ENCODE measurements at regions not wholly inside any gene's neighbourhood (a gene's known extent, or its start where the extent isn't known, plus 50 kb on each side); places are given as distances from the start of the nearest gene placed in this dataset.

GRCh38 chr2:104658904-104659591 lies 194.9 kb upstream of the POU3F3 start:
- Histone ChIP-seq H3K27me3 (peaks cover 0 to 12% (median 10%) of the 10 kb centered on the region in 3 donors), H3K36me3 (no peaks in the 10 kb centered on the region), H3K27ac (no peak overlapping the region), H3K4me1 (no peaks in the 10 kb centered on the region), H3K4me3 (no peak overlapping the region), H3K9me3 (no peaks in the 10 kb centered on the region)
- DNase-seq: no peak
- 32 to 60% methylated on average over 53 of the region's 53 CpGs for WGBS, 2 donors
- TF ChIP-seq, protein P1, sequence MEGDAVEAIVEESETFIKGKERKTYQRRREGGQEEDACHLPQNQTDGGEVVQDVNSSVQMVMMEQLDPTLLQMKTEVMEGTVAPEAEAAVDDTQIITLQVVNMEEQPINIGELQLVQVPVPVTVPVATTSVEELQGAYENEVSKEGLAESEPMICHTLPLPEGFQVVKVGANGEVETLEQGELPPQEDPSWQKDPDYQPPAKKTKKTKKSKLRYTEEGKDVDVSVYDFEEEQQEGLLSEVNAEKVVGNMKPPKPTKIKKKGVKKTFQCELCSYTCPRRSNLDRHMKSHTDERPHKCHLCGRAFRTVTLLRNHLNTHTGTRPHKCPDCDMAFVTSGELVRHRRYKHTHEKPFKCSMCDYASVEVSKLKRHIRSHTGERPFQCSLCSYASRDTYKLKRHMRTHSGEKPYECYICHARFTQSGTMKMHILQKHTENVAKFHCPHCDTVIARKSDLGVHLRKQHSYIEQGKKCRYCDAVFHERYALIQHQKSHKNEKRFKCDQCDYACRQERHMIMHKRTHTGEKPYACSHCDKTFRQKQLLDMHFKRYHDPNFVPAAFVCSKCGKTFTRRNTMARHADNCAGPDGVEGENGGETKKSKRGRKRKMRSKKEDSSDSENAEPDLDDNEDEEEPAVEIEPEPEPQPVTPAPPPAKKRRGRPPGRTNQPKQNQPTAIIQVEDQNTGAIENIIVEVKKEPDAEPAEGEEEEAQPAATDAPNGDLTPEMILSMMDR (IDR thresholded peaks at IDR 0.05): no peak
- no peak for TF ChIP-seq POLR2AphosphoS5 (IDR thresholded peaks at IDR 0.05)
- intact Hi-C loops (cut with DNase I): no loop called here

DNA sequence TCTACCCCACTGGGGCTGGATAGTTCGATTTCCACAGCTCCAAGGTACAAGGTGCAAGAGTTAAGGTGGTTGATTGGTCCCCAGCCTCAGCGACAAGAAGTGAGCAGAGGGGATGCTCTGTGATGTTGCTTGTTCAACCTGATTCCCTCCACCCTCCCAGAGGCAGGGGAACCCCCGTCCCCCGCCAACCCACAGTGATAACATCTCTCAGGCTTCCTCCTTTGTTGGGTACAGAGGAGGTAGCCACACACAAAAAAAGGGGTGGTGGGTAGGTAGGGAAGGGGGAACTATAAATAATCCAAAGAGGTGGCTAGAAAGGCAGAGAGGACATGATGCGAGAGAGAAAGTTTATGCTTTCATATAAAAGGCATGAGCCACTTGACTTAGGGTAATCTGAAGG lies 192.9 kb upstream of the POU3F3 start:
- TF ChIP-seq POLR2AphosphoS5 (IDR thresholded peaks at IDR 0.05) (no peak), EP300 (IDR thresholded peaks at IDR 0.05) (no peak), POLR2A (IDR thresholded peaks at IDR 0.05) (no peak)
- TF ChIP-seq, protein P1 (IDR thresholded peaks at IDR 0.05): no peak
- H3K27ac ChIP-seq: no peak overlapping the region
- intact Hi-C loops (cut with DNase I): no loop called here
- H3K27me3 ChIP-seq: peaks cover 0 to 12% (median 10%) of the 10 kb centered on the region in 3 donors
- DNase-seq: no peak
- H3K36me3 ChIP-seq: no peaks in the 10 kb centered on the region
- WGBS, 2 donors: 48 to 73% methylated on average over 5 of the region's 5 CpGs
- no peak overlapping the region for H3K4me3 ChIP-seq
- H3K9me3 ChIP-seq: no peaks in the 10 kb centered on the region
- H3K4me1 ChIP-seq: no peaks in the 10 kb centered on the region

GRCh38 chr2:104664672-104665071 lies 189.2 kb upstream of the POU3F3 start:
- Histone ChIP-seq H3K9me3 (no peaks in the 10 kb centered on the region), H3K4me3 (no peak overlapping the region), H3K36me3 (no peaks in the 10 kb centered on the region), H3K27me3 (no peaks in the 10 kb centered on the region), H3K4me1 (no peaks in the 10 kb centered on the region), H3K27ac (no peak overlapping the region)
- intact Hi-C loops (cut with DNase I): no loop called here
- DNase-seq: no peak
- WGBS, 2 donors: 93% methylated on average over 3 of the region's 3 CpGs
- TF ChIP-seq POLR2A (IDR thresholded peaks at IDR 0.05) (no peak), POLR2AphosphoS5 (IDR thresholded peaks at IDR 0.05) (no peak), EP300 (IDR thresholded peaks at IDR 0.05) (no peak)
- TF ChIP-seq, protein P1 (IDR thresholded peaks at IDR 0.05): no peak

DNA sequence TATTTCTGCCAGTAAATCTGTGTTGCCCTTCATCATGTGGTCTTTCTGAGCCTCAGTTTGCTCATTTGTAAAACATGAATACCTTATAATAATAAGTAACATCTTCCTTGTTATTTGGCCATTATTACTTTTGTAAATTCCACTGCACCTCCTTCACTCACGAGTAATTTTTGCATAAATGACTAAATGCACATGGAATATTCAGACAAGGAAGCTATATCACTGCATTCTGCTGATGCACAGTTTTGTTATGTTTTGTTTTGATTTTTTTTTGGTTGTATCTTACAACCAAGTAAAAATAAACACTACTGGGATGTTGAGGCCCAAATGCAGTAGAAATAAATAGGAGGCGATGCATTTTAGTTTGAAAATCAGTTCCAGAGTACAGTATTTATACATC lies 185.3 kb upstream of the POU3F3 start:
- no peak for TF ChIP-seq POLR2A (IDR thresholded peaks at IDR 0.05)
- no peak for TF ChIP-seq EP300 (IDR thresholded peaks at IDR 0.05)
- TF ChIP-seq, protein P1 (IDR thresholded peaks at IDR 0.05): no peak
- TF ChIP-seq POLR2AphosphoS5 (IDR thresholded peaks at IDR 0.05): no peak
- H3K4me1 ChIP-seq: no peaks in the 10 kb centered on the region
- DNase-seq: no peak
- intact Hi-C loops (cut with DNase I): no loop called here
- peaks cover 0 to 3% (median 0%) of the 10 kb centered on the region in 3 donors for H3K27me3 ChIP-seq
- WGBS, 2 donors: 79 to 87% methylated on average over 2 of the region's 2 CpGs
- no peaks in the 10 kb centered on the region for H3K9me3 ChIP-seq
- H3K4me3 ChIP-seq: no peak overlapping the region
- H3K27ac ChIP-seq: no peak overlapping the region
- H3K36me3 ChIP-seq: no peaks in the 10 kb centered on the region

DNA sequence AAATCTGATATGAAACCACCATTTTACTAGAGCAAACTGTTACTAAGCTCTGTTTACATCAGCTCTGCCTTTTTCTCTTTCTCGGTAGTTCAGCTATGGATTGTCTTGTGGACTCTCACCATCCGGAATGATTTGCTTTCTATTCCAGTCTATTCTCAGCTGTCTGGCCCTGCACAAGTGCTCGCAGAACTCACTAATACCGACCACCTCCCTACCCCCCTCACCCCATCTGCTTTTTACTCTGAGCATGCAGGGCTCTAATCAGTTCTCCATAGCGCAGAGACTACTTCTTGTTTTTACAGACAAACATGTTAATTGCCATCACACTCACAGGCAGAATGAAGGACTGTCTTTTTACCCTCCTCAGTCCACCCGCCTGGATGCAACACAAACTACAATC lies 180.7 kb upstream of the POU3F3 start:
- 44 to 57% methylated on average over 6 of the region's 6 CpGs for WGBS, 2 donors
- TF ChIP-seq, protein P1 (IDR thresholded peaks at IDR 0.05): no peak
- TF ChIP-seq POLR2AphosphoS5 (IDR thresholded peaks at IDR 0.05) (no peak), POLR2A (IDR thresholded peaks at IDR 0.05) (no peak), EP300 (IDR thresholded peaks at IDR 0.05) (no peak)
- no peak overlapping the region for H3K27ac ChIP-seq
- H3K27me3 ChIP-seq: peaks cover 0 to 3% (median 0%) of the 10 kb centered on the region in 3 donors
- DNase-seq: no peak
- intact Hi-C loops (cut with DNase I): no loop called here
- H3K36me3 ChIP-seq: no peaks in the 10 kb centered on the region
- H3K4me3 ChIP-seq: no peak overlapping the region
- no peaks in the 10 kb centered on the region for H3K4me1 ChIP-seq
- H3K9me3 ChIP-seq: no peaks in the 10 kb centered on the region
